ENCODE measurements at regions not wholly inside any gene's neighbourhood (a gene's known extent, or its start where the extent isn't known, plus 50 kb on each side); places are given as distances from the start of the nearest gene placed in this dataset.
"Not testable (repeated sequence)": the region's sequence is repeated elsewhere in the genome, so short reads cannot be mapped to it uniquely, and the experiment has no call there.

- DNase-seq = no peak
These were observed 69.9 kb upstream of the TARDBP start for GRCh38 chr1:10942542-10942912.

- no peak for DNase-seq
These were observed 69.4 kb upstream of the TARDBP start for GRCh38 chr1:10943041-10943440.

DNA sequence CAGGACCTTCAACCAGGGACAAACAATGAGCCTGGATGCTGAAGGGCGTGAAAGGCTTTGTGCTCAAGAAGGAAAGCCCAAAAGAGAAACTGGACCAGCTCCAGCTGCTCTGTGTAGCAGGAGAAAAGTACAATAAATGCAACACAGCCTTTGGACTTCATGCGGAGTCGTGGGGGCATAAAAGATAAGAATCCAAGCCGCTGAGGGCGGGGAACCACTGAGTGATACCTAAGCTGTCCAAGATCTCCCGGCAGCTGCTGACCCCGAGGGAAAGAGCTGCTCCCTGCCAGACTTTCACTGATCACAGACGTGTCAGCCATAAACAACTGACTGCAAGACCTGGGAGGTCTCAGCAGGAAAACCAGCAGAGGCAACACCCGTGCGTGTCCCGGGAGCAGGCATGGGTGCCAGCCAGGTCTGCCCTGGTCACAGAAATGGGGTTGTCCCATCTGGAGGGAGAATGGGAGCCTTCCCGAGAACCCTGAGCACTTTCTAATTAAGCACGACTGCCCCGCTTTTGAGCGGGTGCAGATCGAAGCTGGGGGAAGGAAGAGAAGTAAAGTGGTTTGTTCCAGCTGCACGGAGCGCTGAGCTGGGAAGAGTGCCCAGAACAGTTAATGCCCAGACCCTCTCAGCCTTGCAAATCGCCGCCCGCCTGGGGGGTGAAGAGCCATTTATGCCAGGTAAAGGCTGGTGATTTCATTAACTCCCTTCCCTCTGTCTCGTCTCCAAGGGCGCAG is 68.3 kb upstream of the TARDBP start:
- peak; percentile 44 for DNase-seq

- DNase-seq = no peak
These were observed 66.4 kb upstream of the TARDBP start for GRCh38 chr1:10945991-10946509.

DNA sequence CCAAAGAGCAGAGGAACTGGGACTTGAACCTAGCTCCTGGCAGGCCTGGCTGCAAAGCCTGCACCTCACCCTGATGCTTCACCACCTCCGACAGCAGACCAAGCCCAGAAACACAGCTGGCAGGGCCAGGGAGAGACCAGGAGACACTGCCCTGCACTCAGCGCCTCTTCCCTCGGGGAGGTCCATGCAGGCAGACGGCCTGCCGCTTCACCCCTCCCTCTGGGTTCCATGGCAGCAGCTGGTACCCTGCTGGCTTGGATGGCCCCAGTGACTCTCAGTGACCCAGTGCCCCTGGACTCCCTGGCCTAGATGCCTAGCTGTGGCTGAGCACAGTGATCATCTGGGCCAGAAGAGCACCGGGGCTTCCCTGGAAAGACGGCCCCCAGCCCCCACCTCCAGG is 65.3 kb upstream of the TARDBP start:
- no peak for DNase-seq

GRCh38 chr1:10947691-10948462 is 64.6 kb upstream of the TARDBP start:
- DNase-seq = no peak

DNA sequence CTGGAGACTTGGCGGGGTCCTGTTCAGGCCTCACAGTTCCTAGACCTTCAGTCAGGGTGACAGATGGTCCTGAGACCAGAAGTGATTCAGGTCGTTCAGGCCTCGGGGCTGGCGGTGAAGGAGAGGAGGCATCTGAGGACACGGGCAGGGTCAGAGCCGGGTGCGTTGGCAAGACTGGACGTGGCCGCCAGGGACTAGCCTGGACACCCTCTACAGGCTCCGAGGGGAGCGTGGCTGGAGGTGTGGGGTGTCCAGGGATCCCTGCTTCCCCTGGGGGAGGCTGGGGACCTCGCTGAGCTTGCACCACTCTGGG is 64.0 kb upstream of the TARDBP start:
- DNase-seq = no peak

DNA sequence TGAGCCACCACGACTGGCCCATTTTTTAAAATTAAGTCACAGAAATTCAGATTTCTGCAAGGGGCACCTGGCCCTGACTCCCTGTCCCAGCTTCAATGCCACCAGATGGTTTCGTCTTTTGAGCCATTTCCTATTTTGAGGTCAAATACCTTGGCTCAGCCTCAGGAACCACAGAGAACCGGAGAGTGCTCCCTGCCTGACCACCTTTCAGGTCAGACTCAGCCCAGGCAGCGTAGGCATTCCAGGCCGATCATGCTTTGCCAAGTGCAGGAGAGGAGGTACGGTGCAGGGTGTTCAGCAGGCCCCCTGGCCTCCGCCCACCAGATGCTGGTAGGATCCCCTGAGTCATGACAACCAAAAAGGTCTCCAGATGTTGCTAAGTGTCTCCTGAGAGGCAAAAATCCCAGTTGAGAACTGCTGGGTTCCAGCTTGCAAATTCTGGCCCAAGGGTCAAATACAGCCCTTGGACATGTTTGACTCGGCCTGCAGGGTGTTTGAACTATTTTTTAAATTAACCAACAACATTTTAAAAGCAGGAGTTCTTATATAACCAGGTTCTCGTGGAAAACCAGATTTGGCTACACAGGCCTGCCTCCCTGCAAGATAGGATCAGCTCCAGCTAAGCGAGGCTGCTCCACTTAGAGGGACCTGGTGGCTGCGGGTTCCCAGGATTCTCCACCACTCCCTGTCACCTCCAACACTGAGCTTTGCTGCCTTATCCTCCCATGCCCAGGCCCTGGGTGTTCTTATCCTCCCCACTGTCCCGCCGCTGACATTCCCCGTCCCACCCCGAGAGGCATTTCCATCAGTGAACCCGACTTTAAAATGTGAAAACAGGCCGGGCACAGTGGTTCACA is 61.9 kb upstream of the TARDBP start:
- DNase-seq = no peak

DNA sequence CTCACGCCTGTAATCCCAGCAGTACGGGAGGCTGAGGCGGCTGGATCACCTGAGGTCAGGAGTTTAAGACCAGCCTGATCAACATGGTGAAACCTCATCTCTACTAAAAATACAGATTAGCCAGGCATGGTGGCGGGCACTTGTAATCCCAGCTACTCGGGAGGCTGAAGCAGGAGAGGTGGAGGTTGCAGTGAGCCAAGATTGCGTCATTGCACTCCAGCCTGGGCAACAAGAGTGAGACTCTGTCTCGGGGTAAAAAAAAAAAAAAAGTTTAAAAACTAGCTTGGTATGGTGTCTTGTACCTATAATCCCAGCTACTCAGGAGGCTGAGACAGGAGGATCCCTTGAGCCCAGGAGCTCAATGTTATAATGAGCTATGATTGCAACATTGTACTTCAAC is 61.2 kb upstream of the TARDBP start:
- DNase-seq = not testable (repeated sequence)

GRCh38 chr1:10951961-10952360 is 60.5 kb upstream of the TARDBP start:
- DNase-seq = no peak

GRCh38 chr1:10953505-10954193 is 58.8 kb upstream of the TARDBP start:
- DNase-seq = no peak

DNA sequence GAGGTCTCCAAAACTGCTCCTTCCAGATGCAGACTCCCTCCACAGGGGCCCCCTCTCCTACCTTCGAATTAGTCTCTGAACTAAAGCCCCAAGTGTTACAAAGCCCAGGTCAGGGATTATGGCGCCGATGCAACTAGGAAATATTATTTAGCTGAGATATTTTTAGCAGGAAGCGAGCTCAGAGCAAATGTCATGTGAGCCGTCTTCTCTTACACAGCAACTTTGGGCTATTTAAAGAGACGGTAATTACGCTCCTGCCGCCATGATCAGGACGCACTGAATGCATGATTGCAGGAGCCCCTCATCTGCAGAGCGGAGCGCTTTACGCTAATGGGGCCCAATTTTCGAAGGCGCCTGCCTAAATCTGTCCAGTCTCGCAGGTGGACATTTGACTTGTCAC is 55.3 kb upstream of the TARDBP start:
- no peak for DNase-seq

- no peak for DNase-seq
These were observed 53.8 kb upstream of the TARDBP start for GRCh38 chr1:10958614-10959013.

- peak; percentile 43 for DNase-seq
These were observed 51.8 kb upstream of the TARDBP start for GRCh38 chr1:10960411-10961299.

GRCh38 chr1:10961300-10961833 is 51.1 kb upstream of the TARDBP start:
- no peak for DNase-seq

DNA sequence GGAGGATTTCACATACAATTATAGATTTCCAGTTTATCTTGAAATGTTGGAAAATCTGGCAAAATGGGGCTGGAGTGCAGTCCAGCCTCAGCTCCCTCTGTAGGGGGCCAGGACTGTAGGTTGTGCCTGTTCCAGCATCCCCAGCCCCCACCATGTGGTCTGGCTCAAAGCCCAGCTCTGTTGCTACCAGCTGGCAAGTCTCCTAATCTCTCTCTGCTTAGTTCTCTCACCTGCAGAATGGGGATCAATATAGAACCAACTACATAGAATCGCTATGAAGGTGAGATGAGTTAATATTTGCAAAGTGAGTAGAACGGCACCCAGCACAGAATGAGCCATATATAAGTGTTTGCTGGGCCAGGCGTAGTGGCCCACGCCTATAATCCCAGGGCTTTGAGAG is 50.0 kb upstream of the TARDBP start:
- DNase-seq = peak; percentile 69

All from NCI-H1694 treated with DMSO at 0.1 percent for 48 hours (cell line).